ENCODE measurements at regions not wholly inside any gene's neighbourhood (a gene's known extent, or its start where the extent isn't known, plus 50 kb on each side); places are given as distances from the start of the nearest gene placed in this dataset.

- Histone ChIP-seq H3K27me3 (ENCODE audit: insufficient read depth, low read length) (no peaks in the 10 kb centered on the region), H3K4me2 (ENCODE audit: low read length) (no peak overlapping the region), H3K9me3 (ENCODE audit: low read length) (no peaks in the 10 kb centered on the region), H3K4me3 (ENCODE audit: low read depth, low read length, poor library complexity, severe bottlenecking) (no peak overlapping the region), H2AFZ (ENCODE audit: low read length) (no peak overlapping the region), H3F3A (ENCODE audit: insufficient read depth, low read length) (no peaks in the 10 kb centered on the region), H3K27ac (ENCODE audit: low read depth, low read length, poor library complexity, severe bottlenecking) (no peak overlapping the region), H3K36me3 (ENCODE audit: insufficient read depth, low read length) (no peaks in the 10 kb centered on the region), H3K9me2 (ENCODE audit: low read depth, low read length) (no peaks in the 10 kb centered on the region), H3K9ac (ENCODE audit: low read length) (no peak overlapping the region), H3K4me1 (ENCODE audit: insufficient read depth, low read length, severe bottlenecking) (no peaks in the 10 kb centered on the region), H3K79me2 (ENCODE audit: insufficient read depth, low read length) (no peaks in the 10 kb centered on the region), H4K20me1 (ENCODE audit: insufficient read depth, low read length) (no peaks in the 10 kb centered on the region)
- no peak for TF ChIP-seq EZH2 (IDR thresholded peaks at IDR 0.05; ENCODE audit: borderline replicate concordance, low read length)
- no peak for TF ChIP-seq CTCF (IDR thresholded peaks at IDR 0.05; ENCODE audit: low read length)
These were observed 130.4 kb upstream of the ECI2 start for GRCh38 chr6:4265740-4266139.

GRCh38 chr6:4264601-4265000, 129.2 kb upstream of the ECI2 start:
- H3F3A ChIP-seq (ENCODE audit: insufficient read depth, low read length) = no peaks in the 10 kb centered on the region
- no peak overlapping the region for H2AFZ ChIP-seq (ENCODE audit: low read length)
- no peaks in the 10 kb centered on the region for H3K27me3 ChIP-seq (ENCODE audit: insufficient read depth, low read length)
- no peak overlapping the region for H3K4me2 ChIP-seq (ENCODE audit: low read length)
- H4K20me1 ChIP-seq (ENCODE audit: insufficient read depth, low read length) = no peaks in the 10 kb centered on the region
- no peak overlapping the region for H3K27ac ChIP-seq (ENCODE audit: low read depth, low read length, poor library complexity, severe bottlenecking)
- no peaks in the 10 kb centered on the region for H3K79me2 ChIP-seq (ENCODE audit: insufficient read depth, low read length)
- no peaks in the 10 kb centered on the region for H3K4me1 ChIP-seq (ENCODE audit: insufficient read depth, low read length, severe bottlenecking)
- H3K4me3 ChIP-seq (ENCODE audit: low read depth, low read length, poor library complexity, severe bottlenecking) = no peak overlapping the region
- no peaks in the 10 kb centered on the region for H3K36me3 ChIP-seq (ENCODE audit: insufficient read depth, low read length)
- no peaks in the 10 kb centered on the region for H3K9me3 ChIP-seq (ENCODE audit: low read length)
- no peaks in the 10 kb centered on the region for H3K9me2 ChIP-seq (ENCODE audit: low read depth, low read length)
- H3K9ac ChIP-seq (ENCODE audit: low read length) = no peak overlapping the region
- TF ChIP-seq EZH2 (IDR thresholded peaks at IDR 0.05; ENCODE audit: borderline replicate concordance, low read length) = no peak
- TF ChIP-seq CTCF (IDR thresholded peaks at IDR 0.05; ENCODE audit: low read length) = no peak

- H3K4me1 ChIP-seq (ENCODE audit: insufficient read depth, low read length, severe bottlenecking) = no peaks in the 10 kb centered on the region
- no peaks in the 10 kb centered on the region for H3K79me2 ChIP-seq (ENCODE audit: insufficient read depth, low read length)
These were observed 128.7 kb upstream of the ECI2 start for GRCh38 chr6:4264081-4264480.

More at GRCh38 chr6:4264081-4264480, 128.7 kb upstream of the ECI2 start:
- Histone ChIP-seq H3K9me3 (ENCODE audit: low read length) (no peaks in the 10 kb centered on the region), H3K9me2 (ENCODE audit: low read depth, low read length) (no peaks in the 10 kb centered on the region), H3K27ac (ENCODE audit: low read depth, low read length, poor library complexity, severe bottlenecking) (no peak overlapping the region), H3K4me3 (ENCODE audit: low read depth, low read length, poor library complexity, severe bottlenecking) (no peak overlapping the region), H3F3A (ENCODE audit: insufficient read depth, low read length) (no peaks in the 10 kb centered on the region), H3K36me3 (ENCODE audit: insufficient read depth, low read length) (no peaks in the 10 kb centered on the region), H3K9ac (ENCODE audit: low read length) (no peak overlapping the region), H3K27me3 (ENCODE audit: insufficient read depth, low read length) (no peaks in the 10 kb centered on the region), H2AFZ (ENCODE audit: low read length) (no peak overlapping the region), H3K4me2 (ENCODE audit: low read length) (no peak overlapping the region), H4K20me1 (ENCODE audit: insufficient read depth, low read length) (no peaks in the 10 kb centered on the region)
- TF ChIP-seq CTCF (IDR thresholded peaks at IDR 0.05; ENCODE audit: low read length) (no peak), EZH2 (IDR thresholded peaks at IDR 0.05; ENCODE audit: borderline replicate concordance, low read length) (no peak)

Data from OCI-LY1 (cell line).